Karpas-422 (cell line): ENCODE measurements at regions not wholly inside any gene's neighbourhood (a gene's known extent, or its start where the extent isn't known, plus 50 kb on each side); places are given as distances from the start of the nearest gene placed in this dataset.

Source experiments
- DNase-seq: peaks from one replicate; pipeline ENCODE4 v3.0.0-alpha.2; 2015
- H2AFZ ChIP-seq: fragments of 200-600 bp; sonication (generic); 2 replicates; pipeline ENCODE4 v1.6.1; 2014; ENCODE audit warnings: antibody characterized with exemption, low read length, mixed read lengths
- H3K27ac ChIP-seq: fragments of 200-600 bp; sonication (generic); 2 replicates; pipeline ENCODE4 v1.5.1; 2014; ENCODE audit warnings: mild to moderate bottlenecking, low read length, moderate library complexity
- H3K27me3 ChIP-seq: fragments of 200-600 bp; sonication (generic); 2 replicates; pipeline ENCODE4 v1.6.1; 2014; ENCODE audit warnings: low read length, mixed read lengths
- H3K36me3 ChIP-seq: fragments of 200-600 bp; sonication (generic); 2 replicates; pipeline ENCODE4 v1.6.1; 2014; ENCODE audit warnings: low read length, mixed read lengths; ENCODE audit not compliant: insufficient read depth
- H3K4me1 ChIP-seq: fragments of 200-600 bp; sonication (generic); 2 replicates; pipeline ENCODE4 v1.6.1; 2014; ENCODE audit warnings: mild to moderate bottlenecking, low read length, mixed read lengths
- H3K4me2 ChIP-seq: fragments of 200-600 bp; sonication (generic); 2 replicates; pipeline ENCODE4 v1.6.1; 2014; ENCODE audit warnings: low read length, low read depth, mild to moderate bottlenecking; ENCODE audit not compliant: poor library complexity, severe bottlenecking
- H3K4me3 ChIP-seq: fragments of 200-600 bp; sonication (generic); 2 replicates; pipeline ENCODE4 v1.5.1; 2014; ENCODE audit warnings: mild to moderate bottlenecking, antibody characterized with exemption, low read length, mixed read lengths
- H3K79me2 ChIP-seq: fragments of 200-600 bp; sonication (generic); 2 replicates; pipeline ENCODE4 v1.6.1; 2014; ENCODE audit warnings: mild to moderate bottlenecking, low read length, mixed read lengths
- H3K9ac ChIP-seq: fragments of 200-600 bp; sonication (generic); 2 replicates; pipeline ENCODE4 v1.6.0; 2014; ENCODE audit warnings: low read length
- H3K9me2 ChIP-seq: fragments of 200-600 bp; sonication (generic), shearing (Covaris generic); replicated peaks from 2 replicates; pipeline ENCODE4 v1.6.0; 2014; ENCODE audit warnings: mild to moderate bottlenecking, low read length, moderate library complexity; ENCODE audit not compliant: insufficient read depth
- H3K9me3 ChIP-seq: fragments of 300-700, 200-600 bp; sonication (generic); 2 replicates; pipeline ENCODE4 v1.6.1; 2014; ENCODE audit warnings: low read length, mixed read lengths
- H4K20me1 ChIP-seq: fragments of 200-600 bp; sonication (generic); 2 replicates; pipeline ENCODE4 v1.6.1; 2014; ENCODE audit warnings: mild to moderate bottlenecking, antibody characterized with exemption, low read length, low read depth; ENCODE audit not compliant: insufficient read depth

DNA sequence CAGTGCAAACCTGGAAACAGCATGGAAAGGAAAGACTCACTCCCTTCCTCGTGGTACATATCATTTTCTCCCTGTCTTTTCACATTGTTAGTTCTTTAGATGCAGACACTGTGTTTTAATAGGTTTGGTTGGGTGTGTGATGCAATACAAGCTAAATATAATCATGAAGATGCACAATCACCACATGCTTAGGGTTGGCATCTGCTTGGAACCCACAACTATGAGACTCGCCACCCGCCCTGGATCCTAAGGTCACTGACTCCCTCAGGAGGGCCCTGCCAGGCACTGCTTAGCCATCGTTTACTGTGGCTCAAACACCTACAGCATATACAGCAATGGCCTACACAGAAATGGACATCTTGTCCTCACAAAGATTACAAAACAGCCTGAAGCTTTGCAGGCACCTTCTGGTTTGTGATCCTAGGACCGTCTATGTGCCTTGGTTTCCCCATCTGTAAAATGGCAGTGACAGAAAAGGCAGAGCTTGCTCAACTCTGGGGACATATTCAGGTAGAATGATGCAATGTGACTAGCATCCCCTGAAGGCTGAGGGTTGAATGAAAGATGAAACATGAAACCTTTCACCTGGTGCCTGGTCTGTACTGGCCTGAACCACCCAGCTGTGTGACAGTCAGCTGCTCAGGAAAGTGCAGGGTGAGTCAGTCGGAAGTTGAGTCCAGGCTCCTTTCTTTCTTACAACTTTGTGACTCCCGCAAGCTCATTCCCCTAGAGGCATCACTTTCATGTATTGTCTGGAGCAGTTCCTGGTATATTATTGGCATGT, 123.6 kb upstream of the PFN2 start:
- H3K79me2 ChIP-seq = no peaks in the 10 kb centered on the region
- peaks cover 94% of the 10 kb centered on the region for H3K4me1 ChIP-seq
- no peaks in the 10 kb centered on the region for H3K9me3 ChIP-seq
- H3K4me2 ChIP-seq = peak overlapping the region; percentile 28
- no peak overlapping the region for H2AFZ ChIP-seq
- no peaks in the 10 kb centered on the region for H4K20me1 ChIP-seq
- peak overlapping the region; percentile 96 for H3K27ac ChIP-seq
- 0 out of 2 replicates have a peak, but pooled peaks cover 3% of the 10 kb centered on the region for H3K36me3 ChIP-seq
- no peaks in the 10 kb centered on the region for H3K27me3 ChIP-seq
- peak; percentile 86 for DNase-seq
- H3K9me2 ChIP-seq = no peaks in the 10 kb centered on the region
- H3K4me3 ChIP-seq = no peak overlapping the region
- peak overlapping the region; percentile 45 for H3K9ac ChIP-seq

DNA sequence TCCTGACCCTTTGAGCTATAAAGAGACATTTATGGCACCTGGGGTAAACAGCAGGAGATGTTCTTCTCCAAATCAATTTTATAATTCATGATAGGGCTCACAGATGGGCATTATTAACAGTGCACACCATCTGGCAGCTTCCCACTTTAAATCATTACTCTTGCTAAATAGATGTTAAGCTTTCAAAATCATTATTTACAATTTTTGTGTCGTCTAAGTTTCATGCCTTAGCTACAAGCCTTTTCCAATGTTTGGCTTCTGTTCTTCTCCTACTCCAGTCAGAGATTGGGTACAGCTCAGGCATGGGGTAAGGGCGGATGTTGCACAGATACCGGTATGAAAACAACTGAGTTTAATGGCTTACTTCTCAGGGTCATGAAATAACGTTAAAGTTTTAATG, 120.9 kb upstream of the PFN2 start:
- Histone ChIP-seq H3K9me2 (no peaks in the 10 kb centered on the region), H4K20me1 (no peaks in the 10 kb centered on the region), H3K27me3 (no peaks in the 10 kb centered on the region), H3K27ac (peak overlapping the region; percentile 96), H3K4me1 (peaks cover 83% of the 10 kb centered on the region), H3K4me3 (peak overlapping the region; percentile 62), H2AFZ (no peak overlapping the region), H3K9me3 (no peaks in the 10 kb centered on the region), H3K9ac (peak overlapping the region; percentile 79), H3K79me2 (no peaks in the 10 kb centered on the region), H3K36me3 (no peaks in the 10 kb centered on the region), H3K4me2 (peak overlapping the region; percentile 71)
- peak; percentile 51 for DNase-seq

DNA sequence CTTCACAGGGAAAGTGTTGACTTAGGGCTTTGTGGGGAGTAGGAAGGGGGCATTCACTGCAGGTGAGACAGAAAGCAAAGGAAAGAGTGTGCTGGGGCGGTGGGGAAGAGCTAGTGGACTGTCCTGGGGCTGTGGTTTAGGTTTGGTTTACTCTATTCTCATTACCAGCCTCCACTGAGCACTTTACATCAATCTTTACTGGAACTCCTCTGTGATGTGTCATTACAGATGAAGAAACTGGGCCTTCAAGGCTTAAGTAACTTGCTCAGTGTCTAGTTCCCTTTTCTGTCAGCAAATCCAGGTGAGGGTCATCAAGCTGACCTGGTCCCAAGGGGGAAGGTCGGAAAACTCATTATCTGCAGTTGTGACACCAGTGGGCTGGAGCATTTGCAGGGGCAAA, 120.2 kb upstream of the PFN2 start:
- Histone ChIP-seq H4K20me1 (no peaks in the 10 kb centered on the region), H2AFZ (no peak overlapping the region), H3K9ac (peak overlapping the region; percentile 79), H3K27me3 (no peaks in the 10 kb centered on the region), H3K27ac (peak overlapping the region; percentile 96), H3K4me2 (peak overlapping the region; percentile 71), H3K36me3 (no peaks in the 10 kb centered on the region), H3K4me3 (peak overlapping the region; percentile 62), H3K79me2 (no peaks in the 10 kb centered on the region), H3K9me3 (no peaks in the 10 kb centered on the region), H3K9me2 (no peaks in the 10 kb centered on the region), H3K4me1 (peaks cover 75% of the 10 kb centered on the region)
- DNase-seq = peak; percentile 90

DNA sequence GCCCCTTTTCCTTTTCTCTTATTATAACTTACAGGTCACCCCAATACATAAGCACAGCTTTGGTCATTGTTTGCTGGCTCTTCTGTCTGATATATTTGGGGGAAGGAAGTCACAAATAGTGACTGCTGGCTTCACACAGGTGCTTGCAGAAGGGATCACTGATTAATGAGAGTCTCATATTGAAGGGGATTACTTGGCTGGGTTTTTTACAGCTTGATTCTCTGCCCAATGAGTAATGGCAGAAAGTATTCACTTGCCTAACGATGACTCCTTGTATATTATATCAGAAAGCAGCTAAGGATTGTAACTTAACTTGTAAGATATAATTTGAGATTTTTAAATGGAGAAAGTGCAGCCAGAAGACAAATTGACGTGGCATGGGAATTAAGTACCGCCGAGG, 119.3 kb upstream of the PFN2 start:
- no peaks in the 10 kb centered on the region for H4K20me1 ChIP-seq
- H3K4me1 ChIP-seq = peaks cover 67% of the 10 kb centered on the region
- H3K27ac ChIP-seq = peak overlapping the region; percentile 96

DNA sequence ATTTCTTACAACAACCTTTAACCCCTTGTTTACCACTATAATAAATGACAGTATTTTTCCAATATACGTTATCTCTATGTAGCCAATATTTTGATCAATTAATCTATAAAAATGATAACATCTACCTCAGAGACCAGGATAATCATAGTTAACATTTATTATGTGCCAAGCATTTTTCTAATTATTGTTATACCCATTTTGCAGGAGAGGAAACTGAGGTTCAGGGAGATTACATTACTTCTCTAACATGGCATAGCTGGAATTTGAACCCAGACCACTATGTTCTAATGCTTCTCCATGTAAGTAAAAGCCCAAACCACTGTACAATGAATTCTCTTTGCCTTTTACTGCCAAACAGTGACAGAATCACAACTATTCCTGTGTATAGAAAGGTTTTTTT, 113.4 kb upstream of the PFN2 start:
- H3K79me2 ChIP-seq = no peaks in the 10 kb centered on the region
- H3K27ac ChIP-seq = no peak overlapping the region
- H3K27me3 ChIP-seq = no peaks in the 10 kb centered on the region
- H3K4me3 ChIP-seq = no peak overlapping the region
- H4K20me1 ChIP-seq = no peaks in the 10 kb centered on the region
- no peak overlapping the region for H2AFZ ChIP-seq
- H3K4me1 ChIP-seq = peaks cover 41% of the 10 kb centered on the region
- H3K36me3 ChIP-seq = no peaks in the 10 kb centered on the region
- H3K9me3 ChIP-seq = no peaks in the 10 kb centered on the region
- no peak overlapping the region for H3K9ac ChIP-seq
- no peak for DNase-seq
- no peaks in the 10 kb centered on the region for H3K9me2 ChIP-seq
- H3K4me2 ChIP-seq = peak overlapping the region; percentile 38

More for the DNA sequence above, 119.3 kb upstream of the PFN2 start:
- Histone ChIP-seq H3K27me3 (no peaks in the 10 kb centered on the region), H3K36me3 (no peaks in the 10 kb centered on the region), H3K4me2 (peak overlapping the region; percentile 71), H3K9ac (peak overlapping the region; percentile 79), H3K9me3 (no peaks in the 10 kb centered on the region), H3K4me3 (peak overlapping the region; percentile 62), H3K9me2 (no peaks in the 10 kb centered on the region), H3K79me2 (no peaks in the 10 kb centered on the region), H2AFZ (peak overlapping the region; percentile 35)
- peak; percentile 75 for DNase-seq

DNA sequence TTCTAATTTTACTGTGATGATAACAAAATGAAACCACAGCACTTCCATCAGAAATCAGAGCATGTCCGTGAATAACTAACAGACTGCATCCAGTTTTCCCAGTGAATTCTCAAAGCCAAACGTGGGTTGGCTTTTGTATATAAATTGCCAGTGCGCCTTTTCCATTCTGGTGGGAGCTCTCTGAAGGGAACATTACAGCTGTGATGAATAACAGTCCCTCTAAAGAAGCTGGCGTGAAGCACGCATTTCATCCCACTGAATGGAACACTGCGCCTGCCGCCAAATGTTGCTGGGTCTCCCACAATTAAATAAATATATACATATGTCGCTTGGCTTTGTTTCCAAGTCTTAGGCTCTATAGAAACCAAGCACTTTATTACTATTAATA, 113.0 kb upstream of the PFN2 start:
- no peaks in the 10 kb centered on the region for H3K9me2 ChIP-seq
- H3K79me2 ChIP-seq = no peaks in the 10 kb centered on the region
- no peaks in the 10 kb centered on the region for H3K9me3 ChIP-seq
- no peaks in the 10 kb centered on the region for H3K36me3 ChIP-seq
- no peaks in the 10 kb centered on the region for H3K27me3 ChIP-seq
- no peak overlapping the region for H3K27ac ChIP-seq
- no peak overlapping the region for H3K9ac ChIP-seq
- H2AFZ ChIP-seq = no peak overlapping the region
- H3K4me3 ChIP-seq = peak overlapping the region; percentile 26; the same call in 1 of the 2 replicates
- DNase-seq = no peak
- peaks cover 36% of the 10 kb centered on the region for H3K4me1 ChIP-seq
- peak overlapping the region; percentile 38 for H3K4me2 ChIP-seq
- no peaks in the 10 kb centered on the region for H4K20me1 ChIP-seq

DNA sequence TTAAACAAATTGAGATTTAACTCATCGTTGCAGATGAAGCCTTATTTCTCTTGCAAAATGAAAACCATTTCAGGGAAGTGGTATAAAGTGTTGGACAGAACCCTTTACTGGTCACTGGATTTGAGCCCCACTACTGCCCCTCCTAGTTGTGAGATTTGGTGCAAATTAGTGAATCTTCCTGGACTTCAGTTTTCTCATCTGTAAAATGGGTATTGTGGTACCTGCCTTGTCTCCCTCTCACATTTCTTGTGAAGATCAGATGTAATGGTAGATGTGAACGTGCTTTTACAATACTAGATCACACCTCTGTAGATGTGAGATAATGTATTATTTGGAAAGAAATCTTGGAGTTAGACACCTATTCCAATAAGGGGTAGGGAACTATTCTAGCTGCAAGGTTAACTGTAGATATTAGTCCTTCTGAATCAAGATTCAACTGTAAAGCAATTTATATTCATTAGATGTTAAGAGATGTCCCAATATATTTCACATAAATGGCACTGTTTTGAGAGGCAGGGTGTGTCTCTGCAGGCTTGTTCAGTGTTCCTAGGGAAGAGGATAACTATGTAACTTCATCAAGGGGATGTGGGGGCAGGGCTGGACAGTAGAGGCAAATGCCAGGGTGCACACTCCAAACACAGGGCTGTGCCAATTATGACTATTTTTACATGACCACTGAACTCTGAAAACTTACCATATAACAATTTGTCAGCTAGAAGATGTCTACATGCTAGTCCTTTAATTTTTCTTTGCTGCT, 112.4 kb upstream of the PFN2 start:
- no peaks in the 10 kb centered on the region for H3K79me2 ChIP-seq
- no peaks in the 10 kb centered on the region for H3K27me3 ChIP-seq
- H3K9me2 ChIP-seq = no peaks in the 10 kb centered on the region
- peak overlapping the region; percentile 38 for H3K4me2 ChIP-seq
- H3K36me3 ChIP-seq = no peaks in the 10 kb centered on the region
- no peak overlapping the region for H3K27ac ChIP-seq
- peak overlapping the region; percentile 26; the same call in 1 of the 2 replicates for H3K4me3 ChIP-seq
- H2AFZ ChIP-seq = no peak overlapping the region
- no peak overlapping the region for H3K9ac ChIP-seq
- no peaks in the 10 kb centered on the region for H4K20me1 ChIP-seq
- H3K4me1 ChIP-seq = peaks cover 33% of the 10 kb centered on the region
- no peak for DNase-seq
- H3K9me3 ChIP-seq = no peaks in the 10 kb centered on the region

DNA sequence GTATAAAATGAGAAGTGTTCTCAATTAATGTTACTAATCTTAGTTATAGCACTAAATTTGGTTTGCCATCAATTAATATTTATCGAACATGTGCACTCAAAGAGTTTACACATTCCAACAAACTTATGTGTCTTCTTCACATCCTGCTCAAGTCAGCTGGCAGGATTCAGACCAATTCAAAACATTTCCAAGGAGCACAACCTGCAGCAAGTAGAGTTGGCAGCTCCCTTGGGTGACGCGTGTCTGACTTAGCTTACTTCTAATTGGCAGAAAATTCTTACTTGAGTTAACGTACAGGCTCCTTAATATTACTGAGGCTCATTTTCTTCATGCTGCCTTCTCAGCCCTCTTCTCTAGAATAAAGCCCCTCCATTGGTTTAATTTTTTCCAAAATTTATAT, 110.4 kb upstream of the PFN2 start:
- no peak overlapping the region for H3K4me3 ChIP-seq
- no peak for DNase-seq
- peaks cover 33% of the 10 kb centered on the region for H3K4me1 ChIP-seq
- H3K9me3 ChIP-seq = peaks cover 13% of the 10 kb centered on the region
- no peak overlapping the region for H3K4me2 ChIP-seq
- no peaks in the 10 kb centered on the region for H3K27me3 ChIP-seq
- no peaks in the 10 kb centered on the region for H3K9me2 ChIP-seq
- H3K36me3 ChIP-seq = no peaks in the 10 kb centered on the region
- H3K27ac ChIP-seq = no peak overlapping the region
- no peak overlapping the region for H2AFZ ChIP-seq
- no peaks in the 10 kb centered on the region for H4K20me1 ChIP-seq
- H3K9ac ChIP-seq = no peak overlapping the region
- H3K79me2 ChIP-seq = no peaks in the 10 kb centered on the region
